HCT116 (cell line): ENCODE measurements at regions not wholly inside any gene's neighbourhood (a gene's known extent, or its start where the extent isn't known, plus 50 kb on each side); places are given as distances from the start of the nearest gene placed in this dataset.

Experiments
- ATAC-seq: fragments of 200-7000 bp; cut with Tn5 transposase; 2 replicates; pipeline ENCODE4 v1.9.1; 2020; ENCODE audit warnings: mild to moderate bottlenecking, moderate library complexity
- BruUV-seq: library from RNA; stranded (reverse); fragments of 400-500 nt; replicated peaks from 2 replicates; lab custom pipeline; 2021; lab: Mats Ljungman, UMichigan
- CTCF ChIA-PET: fragments of 300-600 bp; sonication (Branson Sonifier 250); formaldehyde crosslinking; loops from one replicate; lab custom pipeline; 2021; ENCODE audit warnings: antibody characterized with exemption; lab: Charles Lee
- POLR2A ChIA-PET: fragments of 300-600, 350-600 bp; sonication (Branson Sonifier 250); formaldehyde crosslinking; loops from one replicate; lab custom pipeline; 2021; ENCODE audit warnings: antibody characterized with exemption; lab: Charles Lee
- RAD21 ChIA-PET, 2 experiments: fragments of 300-600 bp; sonication (Branson Sonifier 250); formaldehyde crosslinking; loops; one replicate each; lab custom pipeline; 2023; ENCODE audit warnings: low total read pairs in 2 of 2; ENCODE audit not compliant: uncharacterized antibody in 2 of 2, unreplicated experiment in 2 of 2, low non-redundant PET in 1 of 2; lab: Charles Lee
- DNase-seq: peaks from one replicate; pipeline ENCODE4 v3.0.0-alpha.2; 2010; ENCODE audit warnings: low read depth, low spot score
- H2AFZ ChIP-seq: fragments of 200-600 bp; shearing (Covaris generic), sonication (generic); 2 replicates; pipeline ENCODE4 v1.6.1; 2017; ENCODE audit warnings: low read depth, mixed run types, mixed read lengths, antibody characterized with exemption, low read length; ENCODE audit not compliant: poor library complexity, severe bottlenecking
- H3K27ac ChIP-seq: 2 replicates; pipeline ENCODE4 v1.5.1; 2012; ENCODE audit warnings: low read depth, low read length
- H3K27me3 ChIP-seq: fragments of 200-600 bp; sonication (generic); 2 replicates; pipeline ENCODE4 v1.6.1; 2016; ENCODE audit warnings: mixed run types, low read length, mixed read lengths; ENCODE audit not compliant: insufficient read depth
- H3K36me3 ChIP-seq, 2 experiments: fragments of 200-500 bp in 1 of 2; fragments of 200-600 bp in 1 of 2; sonication (Bioruptor generic) in 1 of 2; sonication (generic) in 1 of 2; 2 replicates each; pipeline versions ENCODE4 v1.5.1 to v1.6.1; 2014 to 2016; ENCODE audit warnings: low read length in 2 of 2, inconsistent platforms in 1 of 2, mixed read lengths in 1 of 2, mixed run types in 1 of 2; ENCODE audit not compliant: insufficient read depth in 2 of 2, control insufficient read depth in 1 of 2
- H3K4me1 ChIP-seq, 2 experiments: fragments of 200-600 bp in 1 of 2; sonication (generic) in 1 of 2; 2 replicates each; pipeline versions ENCODE4 v1.5.1 to v1.6.1; 2012 to 2017; ENCODE audit warnings: low read length in 2 of 2, inconsistent platforms in 1 of 2, mild to moderate bottlenecking in 1 of 2, mixed read lengths in 1 of 2, mixed run types in 1 of 2, moderate library complexity in 1 of 2; ENCODE audit not compliant: insufficient read depth in 2 of 2, control insufficient read depth in 1 of 2
- H3K4me2 ChIP-seq: fragments of 200-600 bp; sonication (generic); 2 replicates; pipeline ENCODE4 v1.6.1; 2017; ENCODE audit warnings: mixed run types, low read length, mixed read lengths
- H3K4me3 ChIP-seq, 2 experiments: fragments of 200-600 bp in 1 of 2; sonication (generic) in 1 of 2; replicated peaks in 1 of 2; 2 replicates each; pipeline ENCODE4 v1.5.1; 2011 to 2016; ENCODE audit warnings: low read length in 2 of 2, control low read depth in 1 of 2, low read depth in 1 of 2, mild to moderate bottlenecking in 1 of 2, mixed read lengths in 1 of 2, mixed run types in 1 of 2
- H3K79me2 ChIP-seq: fragments of 200-600 bp; sonication (generic); 2 replicates; pipeline ENCODE4 v1.6.1; 2017; ENCODE audit warnings: mild to moderate bottlenecking, mixed run types, low read length, moderate library complexity, mixed read lengths; ENCODE audit not compliant: insufficient read depth
- H3K9ac ChIP-seq: fragments of 200-600 bp; sonication (generic); 2 replicates; pipeline ENCODE4 v1.6.1; 2016; ENCODE audit warnings: low read length, mixed read lengths
- H3K9me2 ChIP-seq: fragments of 200-600 bp; sonication (generic), shearing (Covaris generic); 2 replicates; pipeline ENCODE4 v1.6.1; 2017; ENCODE audit warnings: mixed run types, mild to moderate bottlenecking, moderate library complexity; ENCODE audit not compliant: insufficient read depth
- H3K9me3 ChIP-seq, 2 experiments: fragments of 200-500 bp in 1 of 2; fragments of 200-600 bp in 1 of 2; sonication (Bioruptor generic) in 1 of 2; sonication (generic) in 1 of 2; 2 replicates each; pipeline ENCODE4 v1.6.1; 2014 to 2017; ENCODE audit warnings: low read length in 2 of 2, mixed read lengths in 2 of 2, inconsistent platforms in 1 of 2, low read depth in 1 of 2, mild to moderate bottlenecking in 1 of 2, mixed run types in 1 of 2, moderate library complexity in 1 of 2; ENCODE audit not compliant: control insufficient read depth in 1 of 2, insufficient read depth in 1 of 2
- H4K20me1 ChIP-seq: fragments of 200-600 bp; sonication (generic), shearing (Covaris generic); 2 replicates; pipeline ENCODE4 v1.6.1; 2017; ENCODE audit warnings: mixed run types, mild to moderate bottlenecking, moderate library complexity; ENCODE audit not compliant: insufficient read depth
- CEBPB ChIP-seq: IDR thresholded peaks from 2 replicates; pipeline ENCODE4 v1.6.1; 2012; ENCODE audit warnings: low read depth
- JUND ChIP-seq: IDR thresholded peaks from 2 replicates; pipeline ENCODE4 v1.6.1; 2012
- SP1 ChIP-seq: IDR thresholded peaks from 2 replicates; pipeline ENCODE4 v1.6.1; 2012; ENCODE audit warnings: low read depth
- YY1 ChIP-seq: IDR thresholded peaks from 2 replicates; pipeline ENCODE4 v1.6.1; 2011; ENCODE audit warnings: low read length, low read depth, moderate library complexity, mild to moderate bottlenecking; ENCODE audit not compliant: insufficient replicate concordance; ENCODE audit errors: extremely low read depth
- ZBTB33 ChIP-seq: IDR thresholded peaks from 2 replicates; pipeline ENCODE4 v1.6.1; 2011; ENCODE audit warnings: mild to moderate bottlenecking, low read length, moderate library complexity; ENCODE audit not compliant: insufficient replicate concordance; ENCODE audit errors: extremely low read depth
- intact Hi-C: fragments of 100-400 bp; cut with micrococcal nuclease; formaldehyde crosslinking; loops from 2 replicates; pipeline ENCODE4 v1.10.0; 2022
- TF ChIP-seq, protein P1 (sequence below), 3 experiments: fragments of 200-600 bp in 1 of 3; sonication (generic) in 1 of 3; IDR thresholded peaks in 2 of 3; conservative IDR thresholded peaks in 1 of 3; 2 replicates each; pipeline ENCODE4 v1.5.1; 2012 to 2017; ENCODE audit warnings: low read depth in 2 of 3, low read length in 2 of 3, antibody characterized with exemption in 1 of 3, borderline replicate concordance in 1 of 3, control low read depth in 1 of 3, mild to moderate bottlenecking in 1 of 3, mixed read lengths in 1 of 3, mixed run types in 1 of 3, moderate library complexity in 1 of 3; ENCODE audit not compliant: insufficient read depth in 1 of 3
- TF ChIP-seq, protein P2 (sequence below): IDR thresholded peaks from 2 replicates; pipeline ENCODE4 v1.6.1; 2012

DNA sequence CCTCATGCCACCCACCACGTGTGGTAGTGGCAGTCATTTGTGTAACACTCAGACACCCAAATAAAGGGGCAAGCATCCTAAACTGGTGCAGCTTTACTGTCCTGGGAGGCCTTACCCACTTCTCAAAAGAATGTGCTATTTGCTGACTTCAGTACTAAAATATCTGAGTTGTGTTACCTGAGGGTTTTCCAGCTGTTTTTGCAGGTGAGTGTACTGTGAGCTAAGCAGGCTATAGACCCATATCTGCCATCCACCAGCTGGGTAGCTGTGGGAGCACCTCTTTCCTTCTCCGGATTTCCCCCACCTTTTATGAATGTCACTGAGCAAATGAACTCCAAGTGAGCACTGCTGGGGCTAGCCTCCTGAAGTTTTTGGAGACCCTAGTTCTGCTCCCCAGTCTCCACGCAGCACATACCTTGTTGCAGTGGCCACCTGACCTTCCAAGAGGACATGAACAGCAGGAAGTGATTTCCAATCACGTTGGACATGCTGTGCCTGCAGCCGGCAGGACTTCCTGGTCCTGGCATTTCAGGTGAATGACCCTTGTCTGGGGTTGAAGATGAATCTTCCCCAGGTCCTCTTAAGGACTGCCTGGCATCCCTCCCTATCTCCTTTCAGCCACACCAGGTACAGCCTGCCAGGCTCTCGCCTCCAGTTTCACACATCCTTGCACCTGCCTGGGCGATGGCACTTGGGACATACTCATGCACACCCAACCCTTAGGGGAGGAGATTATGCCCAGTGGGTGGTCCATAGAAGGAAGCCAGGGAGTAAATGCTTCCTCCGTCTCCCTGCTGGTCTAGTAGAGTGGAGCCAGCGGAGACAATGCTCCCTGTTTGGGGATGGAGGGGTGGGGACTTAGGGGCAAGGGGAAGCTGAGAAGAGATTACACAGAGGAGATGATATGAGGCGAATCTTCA lies 109.5 kb upstream of the SPATA13 start:
- POLR2A ChIA-PET = no interaction called here
- H3K9ac ChIP-seq = no peak overlapping the region
- CTCF ChIA-PET = no interaction called here
- TF ChIP-seq SP1 = no peak
- no peak for TF ChIP-seq CEBPB
- no peak for TF ChIP-seq JUND
- TF ChIP-seq YY1 = no peak
- TF ChIP-seq, all 23 proteins: peak for 0
- ATAC-seq = no peak
- BruUV-seq = no TSS peak
- RAD21 ChIA-PET = no interaction called here
- Histone ChIP-seq H3K27ac (no peak overlapping the region), H3K4me3 (no peak overlapping the region), H2AFZ (no peak overlapping the region), H3K79me2 (no peaks in the 10 kb centered on the region), H3K9me3 (0 out of 4 replicates have a peak, but pooled peaks cover 0 to 6% of the 10 kb centered on the region in 2 experiments), H3K4me1 (peaks cover 11 to 19% of the 10 kb centered on the region in 2 experiments), H3K4me2 (no peak overlapping the region), H4K20me1 (no peaks in the 10 kb centered on the region), H3K9me2 (no peaks in the 10 kb centered on the region), H3K36me3 (no peaks in the 10 kb centered on the region), H3K27me3 (no peaks in the 10 kb centered on the region)
- no peak for DNase-seq
- intact Hi-C loops = loop anchor here (10.0 kb wide), 1 partner anchor 94 kb away; no protein-coding TSS in a partner anchor

- DNase-seq (no peak), ATAC-seq (no peak; the same call in 1 of the 2 replicates)
- Histone ChIP-seq H2AFZ (peak overlapping the region; percentile 74), H3K36me3 (no peaks in the 10 kb centered on the region), H3K4me3 (no peak overlapping the region; a peak in 1 of 4 replicates), H3K79me2 (no peaks in the 10 kb centered on the region), H3K9me3 (no peaks in the 10 kb centered on the region), H3K27ac (0 out of 2 replicates have a peak overlapping the region, but pooled peaks have one; percentile 17), H3K9me2 (no peaks in the 10 kb centered on the region), H3K9ac (no peak overlapping the region), H3K27me3 (no peaks in the 10 kb centered on the region), H3K4me2 (peak overlapping the region; percentile 66), H3K4me1 (peaks cover 11 to 19% of the 10 kb centered on the region in 2 experiments), H4K20me1 (no peaks in the 10 kb centered on the region)
- intact Hi-C loops = loop anchor here (1.0 to 10.0 kb wide), 3 partner anchors 92 to 167 kb away; partner anchors contain the start of gene SPATA13
- CTCF ChIA-PET = interaction anchor here (1.0 to 3.2 kb wide), 13 partner anchors 11 to 178 kb away, joined by 3 to 38 read pairs (median 4); no protein-coding TSS in a partner anchor
- POLR2A ChIA-PET = interaction anchor here (1.4 kb wide), 1 partner anchor 108 kb away, joined by 4 read pairs; the partner anchor contains the start of gene SPATA13
- TF ChIP-seq, protein P1, sequence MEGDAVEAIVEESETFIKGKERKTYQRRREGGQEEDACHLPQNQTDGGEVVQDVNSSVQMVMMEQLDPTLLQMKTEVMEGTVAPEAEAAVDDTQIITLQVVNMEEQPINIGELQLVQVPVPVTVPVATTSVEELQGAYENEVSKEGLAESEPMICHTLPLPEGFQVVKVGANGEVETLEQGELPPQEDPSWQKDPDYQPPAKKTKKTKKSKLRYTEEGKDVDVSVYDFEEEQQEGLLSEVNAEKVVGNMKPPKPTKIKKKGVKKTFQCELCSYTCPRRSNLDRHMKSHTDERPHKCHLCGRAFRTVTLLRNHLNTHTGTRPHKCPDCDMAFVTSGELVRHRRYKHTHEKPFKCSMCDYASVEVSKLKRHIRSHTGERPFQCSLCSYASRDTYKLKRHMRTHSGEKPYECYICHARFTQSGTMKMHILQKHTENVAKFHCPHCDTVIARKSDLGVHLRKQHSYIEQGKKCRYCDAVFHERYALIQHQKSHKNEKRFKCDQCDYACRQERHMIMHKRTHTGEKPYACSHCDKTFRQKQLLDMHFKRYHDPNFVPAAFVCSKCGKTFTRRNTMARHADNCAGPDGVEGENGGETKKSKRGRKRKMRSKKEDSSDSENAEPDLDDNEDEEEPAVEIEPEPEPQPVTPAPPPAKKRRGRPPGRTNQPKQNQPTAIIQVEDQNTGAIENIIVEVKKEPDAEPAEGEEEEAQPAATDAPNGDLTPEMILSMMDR (IDR thresholded peaks at IDR 0.05 in 2 of 3, conservative IDR thresholded peaks at IDR 0.05 in 1 of 3; ENCODE audit: borderline replicate concordance in 1 of 3, insufficient read depth in 1 of 3, low read depth in 2 of 3, low read length in 2 of 3) = 0 out of 6 replicates have a peak, but pooled peaks of 1 of the 3 experiments have one; percentile 15
- TF ChIP-seq SP1 = no peak
- TF ChIP-seq ZBTB33 = no peak
- TF ChIP-seq, protein P2, sequence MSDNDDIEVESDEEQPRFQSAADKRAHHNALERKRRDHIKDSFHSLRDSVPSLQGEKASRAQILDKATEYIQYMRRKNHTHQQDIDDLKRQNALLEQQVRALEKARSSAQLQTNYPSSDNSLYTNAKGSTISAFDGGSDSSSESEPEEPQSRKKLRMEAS = no peak
- BruUV-seq = no TSS peak
- RAD21 ChIA-PET = interaction anchor here (0.7 to 1.9 kb wide), 9 partner anchors 31 to 176 kb away, joined by 3 to 5 read pairs (median 3); partner anchors contain the start of gene SPATA13 (in 1 of the 2)
These were observed 107.7 kb upstream of the SPATA13 start for GRCh38 chr13:24052547-24053518.
